HEK293T (cell line): ENCODE measurements at regions not wholly inside any gene's neighbourhood (a gene's known extent, or its start where the extent isn't known, plus 50 kb on each side); places are given as distances from the start of the nearest gene placed in this dataset.
"Not testable (repeated sequence)": the region's sequence is repeated elsewhere in the genome, so short reads cannot be mapped to it uniquely, and the experiment has no call there.

Experiments
- CTCF ChIA-PET: fragments of 350-600 bp; formaldehyde crosslinking; extraction: SDS; loops from one replicate; lab custom pipeline; 2021; ENCODE audit warnings: antibody characterized with exemption, inconsistent platforms; lab: Yijun Ruan, JAX
- POLR2A ChIA-PET: fragments of 350-600 bp; formaldehyde crosslinking; extraction: SDS; loops from one replicate; lab custom pipeline; 2020; ENCODE audit warnings: antibody characterized with exemption, inconsistent platforms; lab: Yijun Ruan, JAX
- DNase-seq: peaks from one replicate; pipeline ENCODE4 v3.0.0; 2012; ENCODE audit warnings: mixed read lengths; ENCODE audit errors: extremely low spot score
- ARNT ChIP-seq: fragments of 450-650 bp; IDR thresholded peaks from 2 replicates; pipeline ENCODE4 v1.6.1; 2017; ENCODE audit warnings: mild to moderate bottlenecking
- BHLHE40 ChIP-seq: fragments of 450-650 bp; IDR thresholded peaks from 2 replicates; pipeline ENCODE4 v1.6.1; 2016; ENCODE audit warnings: mild to moderate bottlenecking, moderate library complexity, borderline replicate concordance
- CTBP1 ChIP-seq: fragments of 450-650 bp; IDR thresholded peaks from 2 replicates; pipeline ENCODE4 v1.6.1; 2016; ENCODE audit warnings: borderline replicate concordance
- ELF4 ChIP-seq: fragments of 450-650 bp; IDR thresholded peaks from 2 replicates; pipeline ENCODE4 v1.6.1; 2017; ENCODE audit warnings: antibody characterized with exemption
- FOXA1 ChIP-seq: fragments of 450-650 bp; IDR thresholded peaks from 2 replicates; pipeline ENCODE4 v1.6.1; 2016; ENCODE audit warnings: mild to moderate bottlenecking
- FOXK2 ChIP-seq: fragments of 450-650 bp; IDR thresholded peaks from 2 replicates; pipeline ENCODE4 v1.6.1; 2016; ENCODE audit warnings: mild to moderate bottlenecking
- FOXM1 ChIP-seq: fragments of 450-650 bp; IDR thresholded peaks from 2 replicates; pipeline ENCODE4 v1.6.1; 2017; ENCODE audit warnings: mild to moderate bottlenecking, borderline replicate concordance
- HDGF ChIP-seq: fragments of 450-650 bp; IDR thresholded peaks from 2 replicates; pipeline ENCODE4 v1.6.1; 2017; ENCODE audit warnings: antibody characterized with exemption, borderline replicate concordance
- L3MBTL2 ChIP-seq: fragments of 450-650 bp; conservative IDR thresholded peaks from 2 replicates; pipeline ENCODE4 v1.6.1; 2016; ENCODE audit warnings: mild to moderate bottlenecking
- LEF1 ChIP-seq: fragments of 450-650 bp; IDR thresholded peaks from 2 replicates; pipeline ENCODE4 v1.6.1; 2017; ENCODE audit warnings: mild to moderate bottlenecking, borderline replicate concordance
- NFRKB ChIP-seq: fragments of 450-650 bp; IDR thresholded peaks from 2 replicates; pipeline ENCODE4 v1.6.1; 2016; ENCODE audit warnings: mild to moderate bottlenecking, moderate library complexity
- SP1 ChIP-seq: fragments of 450-650 bp; IDR thresholded peaks from 2 replicates; pipeline ENCODE4 v1.6.1; 2017
- SUZ12 ChIP-seq: fragments of 450-650 bp; IDR thresholded peaks from 2 replicates; pipeline ENCODE4 v1.6.1; 2016; ENCODE audit warnings: mild to moderate bottlenecking
- TARDBP ChIP-seq: fragments of 450-650 bp; IDR thresholded peaks from 2 replicates; pipeline ENCODE4 v1.6.1; 2016
- ZNF384 ChIP-seq: fragments of 450-650 bp; IDR thresholded peaks from 2 replicates; pipeline ENCODE4 v1.6.1; 2016
- TF ChIP-seq, protein P1 (sequence below): fragments of 450-650 bp; IDR thresholded peaks from 2 replicates; pipeline ENCODE4 v1.6.1; 2016

DNA sequence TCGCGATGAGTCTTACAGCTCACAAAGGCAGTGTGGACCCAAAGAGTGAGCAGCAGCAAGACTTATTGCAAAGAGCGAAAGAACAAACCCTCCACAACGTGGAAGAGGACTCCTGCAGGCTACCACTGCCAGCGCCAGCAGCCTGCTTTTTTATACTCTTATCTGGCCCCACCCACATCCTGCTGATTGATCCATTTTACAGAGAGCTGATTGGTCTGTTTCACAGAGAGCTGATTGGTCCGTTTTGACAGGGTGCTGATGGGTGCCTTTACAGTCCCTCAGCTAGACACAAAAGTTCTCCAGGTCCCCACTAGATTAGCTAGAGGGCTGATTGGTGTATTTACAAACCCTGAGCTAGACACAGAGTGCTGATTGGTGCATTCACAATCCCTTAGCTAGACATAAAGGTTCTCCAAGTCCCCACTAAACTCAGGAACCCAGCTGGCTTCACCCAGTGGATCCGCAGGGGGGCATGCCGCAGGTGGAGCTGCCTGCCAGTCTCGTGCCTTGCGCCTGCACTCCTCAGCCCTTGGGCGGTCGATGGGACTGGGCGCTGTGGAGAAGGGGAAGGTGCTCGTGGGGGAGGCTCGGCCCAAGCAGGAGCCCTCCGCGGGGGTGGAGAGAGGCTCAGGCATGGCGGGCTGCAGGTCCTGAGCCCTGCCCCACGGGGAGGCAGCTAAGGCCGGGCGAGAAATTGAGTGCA lies 75.7 kb downstream of the QDPR start:
- POLR2A ChIA-PET, DNase-seq, CTCF ChIA-PET: not testable (repeated sequence)

DNA sequence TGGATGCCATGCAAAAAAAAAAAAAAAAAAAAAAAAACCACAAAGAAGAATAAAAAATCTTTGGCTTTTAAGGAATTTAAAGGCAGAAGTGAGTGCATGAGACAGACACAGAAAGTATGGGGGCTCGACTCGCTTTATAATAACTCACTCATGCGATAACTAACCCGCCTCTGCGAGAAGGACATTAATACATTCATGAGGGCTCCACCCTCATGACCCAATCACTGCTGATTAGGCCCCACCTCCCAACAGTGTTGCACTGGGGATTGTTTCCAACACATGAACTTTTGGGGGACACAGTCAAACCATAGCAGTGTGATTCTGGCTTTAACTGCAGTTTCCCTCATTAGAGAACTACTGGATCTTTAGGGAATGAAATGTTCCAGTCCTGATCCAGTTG lies 78.1 kb downstream of the QDPR start:
- no peak for DNase-seq
- ChIA-PET CTCF (no interaction called here), POLR2A (no interaction called here)
- TF ChIP-seq ELF4, result no peak
- TF ChIP-seq FOXA1, result no peak
- no peak for TF ChIP-seq L3MBTL2
- TF ChIP-seq ARNT, result no peak
- no peak for TF ChIP-seq SP1
- TF ChIP-seq, protein P1, sequence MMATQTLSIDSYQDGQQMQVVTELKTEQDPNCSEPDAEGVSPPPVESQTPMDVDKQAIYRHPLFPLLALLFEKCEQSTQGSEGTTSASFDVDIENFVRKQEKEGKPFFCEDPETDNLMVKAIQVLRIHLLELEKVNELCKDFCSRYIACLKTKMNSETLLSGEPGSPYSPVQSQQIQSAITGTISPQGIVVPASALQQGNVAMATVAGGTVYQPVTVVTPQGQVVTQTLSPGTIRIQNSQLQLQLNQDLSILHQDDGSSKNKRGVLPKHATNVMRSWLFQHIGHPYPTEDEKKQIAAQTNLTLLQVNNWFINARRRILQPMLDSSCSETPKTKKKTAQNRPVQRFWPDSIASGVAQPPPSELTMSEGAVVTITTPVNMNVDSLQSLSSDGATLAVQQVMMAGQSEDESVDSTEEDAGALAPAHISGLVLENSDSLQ, result no peak
- TF ChIP-seq SUZ12, result no peak
- no peak for TF ChIP-seq NFRKB
- TF ChIP-seq CTBP1, result no peak
- no peak for TF ChIP-seq TARDBP
- no peak for TF ChIP-seq FOXK2
- TF ChIP-seq FOXM1, result no peak
- TF ChIP-seq ZNF384, result no peak
- TF ChIP-seq HDGF, result no peak
- TF ChIP-seq LEF1, result no peak
- TF ChIP-seq BHLHE40, result no peak

GRCh38 chr4:17427991-17428390 lies 83.9 kb downstream of the QDPR start:
- DNase-seq, result no peak
- CTCF ChIA-PET, result interaction anchor here (0.8 kb wide), 1 partner anchor 20 kb away, joined by 5 read pairs; no protein-coding TSS in a partner anchor
- no peak for TF ChIP-seq BHLHE40
- TF ChIP-seq SP1, result no peak
- TF ChIP-seq, protein P1, result no peak
- no peak for TF ChIP-seq TARDBP
- TF ChIP-seq CTBP1, result no peak
- no peak for TF ChIP-seq LEF1
- POLR2A ChIA-PET, result no interaction called here

DNA sequence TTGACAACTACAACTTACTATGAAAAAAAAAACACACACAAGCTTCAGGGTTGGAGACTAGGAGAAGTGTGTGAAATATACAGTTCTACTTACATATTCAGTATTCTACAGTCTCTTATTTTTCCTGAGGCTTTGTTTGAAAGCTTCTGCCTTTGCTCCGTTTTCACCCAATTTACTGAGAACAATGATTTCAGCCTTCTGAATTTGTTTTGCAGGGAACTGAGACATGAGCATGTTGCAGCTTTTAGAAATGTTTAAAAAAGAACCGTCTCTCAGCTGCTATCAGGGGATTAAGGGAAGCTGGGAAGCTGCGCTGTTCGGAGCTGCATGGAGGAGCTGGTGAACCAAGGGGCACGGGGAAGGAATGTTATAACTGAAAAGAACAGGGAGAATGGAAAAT lies 85.7 kb downstream of the QDPR start:
- CTCF ChIA-PET, result no interaction called here
- no peak for DNase-seq
- TF ChIP-seq TARDBP (no peak), FOXK2 (no peak), LEF1 (no peak), FOXA1 (no peak), HDGF (no peak)
- TF ChIP-seq, protein P1, result no peak
- POLR2A ChIA-PET, result no interaction called here

DNA sequence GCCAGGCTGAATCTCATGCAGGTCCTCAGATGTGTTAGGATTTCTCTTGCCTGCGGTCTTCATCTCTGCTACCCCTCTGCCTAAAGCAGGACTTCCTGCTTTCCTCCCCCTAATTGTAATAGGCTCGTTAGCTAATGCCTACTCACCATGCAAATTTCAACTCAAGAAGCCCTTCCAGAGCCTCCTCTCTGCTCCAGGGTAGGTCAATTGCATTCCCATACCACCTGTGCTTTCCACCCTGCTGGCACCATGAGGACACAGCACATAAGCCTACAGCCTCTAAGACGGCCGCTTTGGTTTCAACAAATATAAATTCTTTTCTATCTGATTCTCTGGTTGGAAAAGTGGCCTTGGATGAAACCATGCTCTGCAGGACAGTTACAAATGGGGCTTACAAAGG lies 93.9 kb downstream of the QDPR start:
- ChIA-PET POLR2A (no interaction called here), CTCF (no interaction called here)
- TF ChIP-seq FOXA1 (no peak), FOXK2 (no peak), FOXM1 (no peak), L3MBTL2 (no peak), TARDBP (no peak), CTBP1 (no peak), ARNT (no peak), SP1 (no peak), NFRKB (no peak), HDGF (no peak), ZNF384 (no peak), ELF4 (no peak), BHLHE40 (no peak), LEF1 (no peak), SUZ12 (no peak)
- TF ChIP-seq, protein P1, result no peak
- DNase-seq, result no peak

- ChIA-PET CTCF (no interaction called here), POLR2A (no interaction called here)
- no peak for DNase-seq
- TF ChIP-seq L3MBTL2 (no peak), FOXK2 (no peak), BHLHE40 (no peak), ELF4 (no peak), FOXA1 (no peak), ARNT (no peak), ZNF384 (no peak), HDGF (no peak), SP1 (no peak), FOXM1 (no peak), NFRKB (no peak)
Measured at GRCh38 chr4:17414392-17414791, 97.5 kb downstream of the QDPR start.
